Globus pallidus (tissue), 1 donor: ENCODE measurements at regions not wholly inside any gene's neighbourhood (a gene's known extent, or its start where the extent isn't known, plus 50 kb on each side); places are given as distances from the start of the nearest gene placed in this dataset.

Source experiments
- DNase-seq: peaks from one replicate; pipeline ENCODE4 v3.0.0-alpha.2; 2015; ENCODE audit warnings: low spot score

DNA sequence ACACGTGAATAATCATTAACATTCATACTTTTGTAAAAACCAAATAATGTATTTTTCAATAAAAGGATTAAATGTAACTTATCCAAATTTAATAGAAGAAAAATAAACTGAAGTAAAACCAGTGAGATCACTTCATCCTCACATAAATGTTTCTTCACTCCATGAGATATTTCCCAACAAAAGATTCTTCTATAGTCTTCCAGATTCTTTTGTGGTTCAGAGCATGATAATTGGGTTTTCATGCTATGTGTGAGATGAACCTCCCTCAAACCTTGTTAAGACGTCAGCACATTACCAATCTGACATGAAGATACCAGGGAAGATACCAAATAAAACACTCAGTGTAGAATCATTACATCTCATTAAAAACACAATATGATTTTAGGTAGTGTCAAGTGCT, 62.9 kb upstream of the OXGR1 start:
- no peak for DNase-seq

- no peak for DNase-seq
Measured at GRCh38 chr13:97058391-97058790, 64.1 kb upstream of the OXGR1 start.

- DNase-seq, result no peak
Measured at GRCh38 chr13:97058926-97059325, 64.7 kb upstream of the OXGR1 start.

- DNase-seq, result no peak
Measured at GRCh38 chr13:97067017-97067895, 73.0 kb upstream of the OXGR1 start.

GRCh38 chr13:97068151-97068550, 73.9 kb upstream of the OXGR1 start:
- no peak for DNase-seq

DNA sequence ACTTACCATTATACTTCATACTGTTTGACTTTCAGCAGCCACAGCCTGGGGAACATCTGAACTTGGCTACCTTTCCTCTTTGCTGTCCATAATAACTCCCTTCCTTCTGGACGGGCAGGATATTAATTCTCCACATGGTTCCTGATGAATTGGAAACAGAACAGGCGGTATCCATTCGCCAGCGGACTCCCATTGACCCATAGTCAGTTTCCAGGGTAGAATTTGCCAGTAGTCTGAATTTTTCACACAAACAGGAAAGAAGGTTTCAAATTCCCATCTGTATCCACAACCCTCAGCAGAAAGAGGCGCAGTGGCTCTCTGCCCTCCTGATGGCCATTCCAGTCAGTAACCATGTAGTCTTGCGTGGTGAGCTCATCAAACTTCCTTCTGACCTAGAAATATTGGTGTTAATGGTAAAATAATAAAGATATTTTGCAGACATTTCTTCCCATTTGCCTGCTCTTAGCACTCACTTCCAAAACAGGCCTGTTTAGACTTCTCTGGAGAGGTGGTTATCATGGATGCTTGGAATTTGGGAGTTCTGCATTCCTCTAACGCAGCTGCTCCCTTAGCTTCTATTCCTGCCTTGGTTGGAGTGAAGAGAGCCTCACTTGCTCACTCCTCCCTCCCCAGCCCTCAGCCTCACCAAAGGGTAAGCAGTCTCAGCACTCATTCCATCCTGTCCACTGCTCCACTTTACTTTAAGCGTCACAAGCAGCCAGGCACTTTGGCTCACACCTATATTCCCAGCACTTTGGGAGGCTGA, 75.0 kb upstream of the OXGR1 start:
- DNase-seq, result no peak

GRCh38 chr13:97072297-97072696, 78.0 kb upstream of the OXGR1 start:
- DNase-seq, result no peak

GRCh38 chr13:97074618-97075017, 80.3 kb upstream of the OXGR1 start:
- DNase-seq, result no peak

GRCh38 chr13:97076898-97077297, 82.6 kb upstream of the OXGR1 start:
- DNase-seq, result peak; percentile 11

- no peak for DNase-seq
Measured at GRCh38 chr13:97077341-97077740, 83.1 kb upstream of the OXGR1 start.

GRCh38 chr13:97079726-97080125, 85.5 kb upstream of the OXGR1 start:
- DNase-seq, result no peak

DNA sequence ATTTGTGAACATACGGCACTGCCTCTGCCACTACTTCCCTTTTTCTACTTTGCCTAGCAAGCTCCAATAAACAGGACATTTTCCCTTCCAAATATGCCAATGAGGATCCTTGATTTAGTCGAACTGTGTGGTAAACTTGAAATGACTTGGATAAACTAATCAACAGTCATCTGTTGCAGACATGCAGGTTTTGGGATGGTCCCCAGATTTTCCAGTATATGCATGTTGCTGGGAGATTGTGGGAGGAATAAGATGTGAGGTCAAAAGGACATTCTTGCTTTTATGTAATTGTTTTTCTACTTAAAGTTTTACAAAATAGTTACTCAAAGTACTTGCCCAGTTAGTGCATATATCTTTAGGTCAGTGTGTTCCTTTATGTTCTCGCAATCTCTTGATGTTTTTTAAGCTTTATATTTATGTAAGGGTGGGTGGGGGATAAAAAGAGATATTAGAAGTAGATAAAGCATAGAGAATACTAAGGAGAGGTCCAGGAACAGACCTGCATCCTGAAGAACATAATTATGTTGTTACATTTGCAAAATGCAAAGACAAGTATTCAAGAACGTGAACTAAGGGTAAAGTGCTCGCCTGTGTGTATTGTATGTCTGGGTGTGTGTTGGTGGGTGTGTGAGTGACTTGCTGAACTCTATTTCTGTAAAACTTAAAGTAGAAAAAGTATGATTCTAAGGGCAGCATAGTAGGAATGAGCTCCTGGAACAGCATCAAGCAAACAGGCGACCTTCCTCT, 88.4 kb upstream of the OXGR1 start:
- no peak for DNase-seq

DNA sequence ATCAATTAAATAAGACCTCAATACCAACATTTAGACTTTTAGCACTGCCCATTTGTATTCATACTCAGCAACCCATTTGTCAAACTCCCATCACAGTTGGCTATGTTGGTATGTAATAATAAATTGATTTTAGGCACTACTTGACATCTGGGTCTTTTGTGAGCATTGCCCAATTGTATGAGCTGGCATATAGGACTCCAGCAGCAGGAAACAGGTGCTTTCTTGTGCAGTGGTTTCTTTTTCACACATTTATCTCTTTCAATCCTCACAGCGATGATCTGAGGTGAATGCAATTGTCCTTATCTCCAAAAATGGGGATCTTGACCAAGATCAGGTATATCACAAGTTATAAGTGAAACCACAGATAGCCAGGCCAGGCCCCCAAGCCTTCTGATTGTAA, 96.9 kb upstream of the OXGR1 start:
- DNase-seq, result no peak

DNA sequence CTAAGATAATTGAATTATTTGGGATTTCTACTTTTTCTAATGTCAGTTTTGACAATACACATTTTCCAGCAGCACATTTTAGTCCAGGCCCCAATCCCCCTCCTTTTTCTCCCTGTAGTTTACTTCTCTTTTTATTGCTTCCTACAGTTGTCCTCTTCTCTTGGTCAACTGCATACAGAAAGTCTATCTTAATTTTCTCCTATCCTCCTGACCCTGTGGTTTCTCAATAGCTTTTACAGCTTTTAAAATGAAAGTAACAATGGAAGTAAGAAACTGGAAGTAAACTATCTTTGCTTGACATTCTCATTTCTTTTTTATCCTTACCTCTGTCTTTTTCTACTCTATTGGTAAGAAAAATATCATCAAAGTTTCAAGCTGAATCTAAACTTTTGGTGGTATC, 106.5 kb upstream of the OXGR1 start:
- no peak for DNase-seq

DNA sequence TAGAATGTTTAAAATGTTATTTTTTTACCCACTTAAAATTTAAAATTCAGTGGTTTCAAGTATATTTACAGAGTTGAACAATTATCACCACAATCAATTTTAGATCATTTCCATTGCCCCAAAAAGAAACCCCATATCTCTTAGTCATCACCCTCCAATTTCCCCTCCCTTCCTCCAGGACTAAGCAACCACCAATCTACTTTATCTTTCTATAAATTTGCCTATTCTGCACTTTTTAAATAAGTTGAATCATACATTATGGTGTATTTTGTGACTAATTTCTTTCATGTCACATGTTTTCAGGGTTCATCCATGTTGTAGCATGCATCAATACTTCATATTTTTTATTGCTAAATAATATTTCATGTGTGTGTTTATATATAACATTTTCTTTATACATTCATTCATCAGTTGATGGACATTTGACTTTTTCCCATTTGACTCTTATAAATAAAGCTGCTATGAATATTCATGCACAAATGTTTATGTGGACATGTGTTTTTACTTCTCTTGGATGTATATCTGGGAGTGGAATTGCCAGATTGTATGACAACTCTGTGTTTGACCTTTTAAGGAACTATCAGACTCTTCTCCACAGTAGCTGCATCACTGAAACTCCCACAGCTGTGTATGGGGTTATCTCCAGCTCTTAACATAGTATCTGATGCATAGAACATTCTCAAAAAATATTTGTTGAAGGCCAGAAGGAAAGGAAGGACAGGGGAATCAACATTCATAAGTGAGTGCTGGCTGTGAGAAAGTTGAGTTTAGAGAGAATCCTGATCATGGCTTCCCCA, 107.8 kb upstream of the OXGR1 start:
- DNase-seq, result no peak

DNA sequence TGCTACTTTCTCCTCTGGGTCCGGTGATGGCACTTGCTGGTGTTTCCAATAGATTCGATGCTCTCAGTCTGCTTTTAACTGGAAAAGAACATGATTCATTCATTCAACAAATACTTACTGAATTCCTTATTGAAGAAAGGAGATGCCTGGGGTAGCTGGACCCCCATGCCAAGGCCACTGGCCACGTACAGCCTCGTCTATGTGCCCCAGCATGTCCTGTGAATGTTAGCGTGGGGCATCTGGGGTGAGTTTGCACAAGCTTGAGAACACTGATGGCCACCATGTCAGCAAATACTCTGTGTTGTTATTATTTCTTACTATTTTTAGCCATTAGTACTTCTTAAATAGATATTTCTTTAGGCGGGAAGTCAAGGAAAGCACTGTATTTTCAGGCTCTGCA, 112.0 kb upstream of the OXGR1 start:
- no peak for DNase-seq

DNA sequence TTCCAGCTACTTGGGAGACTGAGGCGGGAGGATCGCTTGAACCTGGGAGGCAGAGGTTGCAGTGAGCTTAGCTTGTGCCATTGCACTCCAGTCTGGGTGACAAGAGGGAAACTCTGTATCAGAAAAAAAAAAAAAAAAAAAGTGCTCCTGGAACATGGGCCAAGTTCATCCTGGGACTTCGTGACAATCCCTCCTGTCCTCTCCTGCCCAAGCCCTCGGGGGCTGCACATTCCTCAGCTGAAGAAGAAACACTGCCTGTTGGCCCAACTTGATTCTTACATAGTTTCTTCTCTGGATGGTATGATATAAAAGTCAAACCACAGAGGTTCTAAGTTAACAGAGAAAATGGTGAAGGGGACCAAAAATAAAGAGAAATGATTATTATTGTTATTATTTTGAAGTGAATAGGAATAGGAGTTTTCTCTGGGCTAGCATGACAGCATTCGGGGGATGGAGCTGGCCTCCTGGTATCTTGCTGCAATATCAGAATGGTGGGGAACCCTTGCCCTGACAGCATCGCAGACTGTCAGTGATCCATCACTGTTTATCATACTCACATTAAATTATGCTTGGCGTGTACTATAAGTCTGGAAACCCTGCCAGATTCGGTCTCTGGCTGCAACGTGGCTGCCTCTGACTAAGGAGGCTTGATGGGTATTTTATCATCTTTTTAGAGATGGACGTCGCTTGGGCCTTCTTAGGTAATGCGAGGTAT, 113.7 kb upstream of the OXGR1 start:
- no peak for DNase-seq

DNA sequence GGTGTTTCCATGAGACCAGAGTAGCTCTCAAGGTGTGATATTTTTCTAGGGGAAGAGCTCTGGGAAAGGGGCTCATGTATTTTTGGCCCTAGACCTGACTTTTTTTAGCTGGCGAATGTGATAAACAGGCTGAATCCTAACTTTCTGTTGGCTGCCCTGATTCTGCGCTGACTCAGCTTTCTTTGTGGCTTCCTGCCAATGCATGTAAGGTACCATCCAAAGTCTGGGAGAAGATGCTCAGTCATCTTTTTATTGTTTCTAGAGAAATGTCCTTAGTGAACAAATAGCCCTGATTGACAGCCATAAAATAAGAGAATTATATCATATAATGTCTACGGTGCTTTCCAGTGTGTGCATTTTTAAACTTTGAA, 113.6 kb upstream of the MBNL2 start:
- DNase-seq, result no peak

DNA sequence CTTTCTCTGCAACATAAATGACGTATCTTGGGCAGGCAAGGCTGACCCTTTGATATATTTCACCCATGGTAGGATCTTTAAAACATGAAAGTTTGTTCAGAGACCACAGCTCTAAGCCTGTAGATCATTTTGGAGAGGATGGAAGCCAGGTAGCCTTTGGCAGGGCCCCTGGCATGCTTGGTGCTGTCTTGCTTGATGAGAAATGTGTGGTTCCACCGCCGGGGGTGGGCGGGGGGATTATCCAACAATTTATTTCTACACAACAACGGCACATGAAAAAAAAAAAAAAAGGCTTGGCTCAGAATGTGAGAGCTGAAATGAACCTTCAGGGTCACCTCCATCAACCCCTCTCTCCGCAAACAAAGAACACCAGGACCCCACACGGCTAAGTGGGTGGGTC, 112.9 kb upstream of the MBNL2 start:
- no peak for DNase-seq

DNA sequence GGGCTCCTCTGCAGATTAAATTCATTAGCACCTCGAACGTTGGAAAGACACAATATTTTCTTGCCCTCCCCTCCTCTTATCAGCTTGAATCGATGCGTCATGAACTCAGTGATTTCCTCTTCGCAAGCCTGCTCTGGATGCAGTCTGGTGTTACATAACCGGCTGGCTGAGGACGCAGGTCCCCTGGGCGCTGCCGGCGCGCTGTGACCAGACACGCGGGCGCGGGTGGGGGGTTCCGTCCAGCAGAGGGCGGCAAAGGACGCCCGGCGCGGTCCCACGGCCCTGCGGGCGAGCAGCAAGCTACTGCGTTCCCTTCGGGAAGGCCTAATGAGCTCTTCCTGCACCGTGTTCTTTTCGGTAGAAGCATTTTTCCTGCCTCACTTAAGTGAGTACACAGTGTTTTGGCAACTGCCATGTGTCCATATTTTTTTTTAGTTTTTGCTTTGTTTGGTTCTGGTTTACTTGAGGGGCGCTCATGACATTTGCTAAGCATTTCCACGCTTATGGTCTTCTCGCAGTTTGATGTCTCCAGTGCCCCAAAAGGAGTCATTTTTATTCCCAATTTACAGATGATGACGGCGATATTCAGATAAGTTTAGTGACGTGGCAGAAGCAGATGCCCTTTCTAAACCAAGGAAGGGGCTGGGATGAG, 112.2 kb upstream of the MBNL2 start:
- peak; percentile 87 for DNase-seq

DNA sequence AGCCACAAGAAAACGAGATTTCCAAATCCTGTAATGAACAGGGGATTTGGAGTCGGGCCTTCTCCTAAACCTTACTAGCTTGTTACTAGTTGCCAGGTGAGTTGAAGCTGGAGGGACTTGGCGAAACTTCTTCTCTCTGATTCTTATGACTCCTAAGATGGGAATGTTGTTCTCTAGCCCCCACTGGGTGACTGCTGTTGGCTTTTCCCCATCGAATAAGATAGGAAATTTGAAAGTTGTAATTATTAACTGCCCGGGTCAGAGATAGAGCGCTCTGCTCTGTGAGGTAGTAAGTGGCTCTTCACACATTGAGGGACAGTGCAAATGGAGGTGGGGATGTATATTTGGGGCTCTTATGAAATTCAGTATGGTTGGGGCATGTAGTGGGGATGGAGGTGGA, 111.2 kb upstream of the MBNL2 start:
- DNase-seq, result no peak
